Anterior cingulate cortex (tissue), 58 donors: ENCODE measurements at regions not wholly inside any gene's neighbourhood (a gene's known extent, or its start where the extent isn't known, plus 50 kb on each side); places are given as distances from the start of the nearest gene placed in this dataset.

Experiments used
- DNase-seq, 58 donors: peaks; one replicate each; lab custom pipeline; 2025; lab: John Stamatoyannopoulos, UW

DNA sequence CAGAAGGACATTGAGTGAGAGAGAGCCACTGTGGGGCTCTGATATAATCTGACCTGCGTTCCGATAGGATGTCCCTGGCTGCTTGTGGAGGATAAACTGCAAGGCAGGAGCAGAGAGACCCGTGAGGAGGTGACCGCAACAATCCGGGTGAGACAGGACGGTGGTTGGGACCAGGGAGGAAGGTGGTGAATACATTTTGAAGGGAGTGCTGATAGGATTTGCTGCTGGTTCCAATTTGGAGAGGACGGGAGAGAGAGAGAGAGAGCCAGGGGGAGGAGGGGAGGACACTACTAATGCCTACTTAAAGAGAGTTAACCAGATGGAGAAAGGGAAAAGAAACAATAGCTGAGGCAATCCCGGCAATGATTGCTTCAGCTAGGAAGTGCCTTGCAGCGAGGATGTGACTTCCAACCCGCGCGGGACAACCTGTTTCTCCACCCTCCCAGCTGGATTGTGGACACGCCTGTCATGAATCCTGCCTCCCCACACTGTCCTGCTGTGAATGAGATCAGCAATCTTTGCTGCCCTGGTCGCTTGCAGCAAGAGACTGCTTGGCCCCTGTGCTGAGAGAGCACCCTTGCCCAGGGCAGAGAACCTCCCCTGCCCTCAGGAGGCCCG is 199.0 kb upstream of the KCNG1 start:
- no peak for DNase-seq

GRCh38 chr20:51221103-51221502 is 198.2 kb upstream of the KCNG1 start:
- no peak for DNase-seq

DNA sequence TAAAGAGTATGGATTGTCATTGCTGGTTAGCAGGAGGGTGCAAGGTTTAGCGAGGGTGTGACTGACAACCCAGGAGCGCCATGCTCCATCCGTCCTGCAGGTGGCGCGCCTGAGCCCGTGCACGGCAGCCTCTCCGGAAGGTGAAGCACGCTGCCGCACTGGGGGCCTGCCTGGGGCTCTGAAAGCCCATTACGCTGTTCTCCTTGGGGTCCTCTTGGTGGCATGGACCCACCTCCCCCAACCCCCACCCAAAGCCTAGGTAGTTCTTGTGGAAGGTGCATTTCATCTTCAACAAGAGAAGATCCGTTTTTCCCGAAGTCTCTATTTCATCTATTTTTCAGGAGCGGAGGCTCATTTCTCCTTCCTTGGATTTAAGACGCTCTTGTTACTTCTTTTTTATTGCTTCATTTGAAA is 197.4 kb upstream of the KCNG1 start:
- peak in 17 of 58 donors; percentile 3 to 30 (median 12) for DNase-seq

DNA sequence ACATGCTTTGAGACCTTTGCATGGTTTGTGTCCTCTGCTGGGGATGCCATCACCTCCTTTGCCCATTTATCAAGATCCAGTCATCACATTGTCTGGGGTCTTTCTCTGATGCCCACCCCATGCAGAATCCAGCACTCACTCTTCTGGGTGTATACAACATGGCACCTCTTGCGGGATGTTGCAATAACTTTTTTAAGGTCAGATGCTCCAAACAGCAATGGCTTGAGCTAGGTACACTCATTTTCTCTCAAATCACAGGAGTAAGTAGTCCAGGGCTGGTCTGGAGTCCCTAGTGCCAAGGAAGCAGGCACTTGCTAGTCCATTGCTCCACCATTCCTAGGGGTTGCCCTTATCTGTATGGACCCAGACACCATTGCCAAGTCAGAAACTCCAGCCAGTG is 196.6 kb upstream of the KCNG1 start:
- no peak for DNase-seq

DNA sequence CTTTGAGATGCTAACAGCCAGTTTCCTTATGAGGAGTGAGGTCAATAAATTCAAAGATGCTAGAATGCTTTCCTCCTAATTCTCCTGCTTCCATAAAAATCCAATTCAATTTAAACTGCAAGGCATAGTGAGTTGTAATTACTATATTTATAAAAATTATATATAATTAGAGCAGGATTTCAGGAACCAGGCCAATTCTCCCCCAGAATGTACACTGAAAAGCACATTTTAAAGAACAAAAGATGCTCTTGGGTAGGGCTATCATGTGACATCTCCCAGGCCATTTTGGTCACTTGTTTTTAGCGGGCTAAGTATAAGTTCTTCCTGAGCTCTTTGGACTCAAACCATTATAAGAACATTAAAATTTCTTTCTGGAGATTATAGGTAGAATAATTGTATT is 195.7 kb upstream of the KCNG1 start:
- no peak for DNase-seq

DNA sequence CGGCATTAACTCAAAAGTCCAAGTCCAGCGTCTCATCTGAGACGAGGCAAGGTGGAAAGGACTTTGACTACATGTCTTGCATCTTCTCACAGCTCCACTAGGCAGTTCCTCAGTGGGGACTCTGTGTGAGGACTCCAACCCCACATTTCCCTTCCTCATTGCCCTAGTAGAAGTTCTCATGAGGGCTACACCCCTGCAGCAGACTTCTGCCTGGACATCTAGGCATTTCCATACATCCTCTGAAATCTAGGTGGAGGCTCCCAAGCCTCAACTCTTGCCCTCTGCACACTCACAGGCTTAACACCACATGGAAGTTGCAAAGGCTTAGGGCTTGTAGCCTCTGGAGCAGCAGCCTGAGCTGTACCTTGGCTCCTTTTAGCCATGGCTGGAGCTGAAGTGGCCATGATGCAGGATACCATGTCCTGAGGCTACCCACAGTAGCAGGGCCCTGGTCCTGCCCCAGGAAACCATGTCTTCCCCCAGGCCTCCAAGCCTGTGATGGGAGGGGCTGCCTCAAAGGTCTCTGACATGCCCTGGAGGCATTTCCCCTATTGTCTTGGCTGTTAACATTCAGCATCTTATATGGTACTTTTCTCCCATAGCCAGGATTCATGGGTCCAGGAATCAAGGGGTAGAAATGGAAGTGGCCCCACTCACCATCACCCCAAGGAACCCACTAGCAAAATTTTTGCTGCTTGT is 194.6 kb upstream of the KCNG1 start:
- DNase-seq = no peak

DNA sequence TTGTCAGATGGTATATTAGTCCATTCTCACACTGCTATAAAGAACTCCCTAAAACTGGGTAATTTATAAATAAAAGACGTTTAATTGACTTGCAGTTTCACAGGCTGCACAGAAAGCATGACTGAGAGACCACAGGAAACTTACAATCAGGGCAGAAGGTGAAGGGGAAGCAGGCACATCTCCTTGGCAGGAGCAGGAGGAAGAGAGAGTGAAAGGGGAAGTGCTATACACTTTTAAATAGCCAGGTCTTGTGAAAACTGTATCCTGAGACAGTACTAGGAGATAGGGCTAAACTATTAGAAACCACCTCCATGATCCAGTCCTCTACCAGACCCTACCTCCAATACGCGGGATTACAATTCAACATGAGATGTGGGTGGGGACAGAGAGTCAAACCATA is 193.9 kb upstream of the KCNG1 start:
- no peak for DNase-seq

GRCh38 chr20:51212816-51213215 is 189.9 kb upstream of the KCNG1 start:
- no peak for DNase-seq

- no peak for DNase-seq
These were observed 188.3 kb upstream of the KCNG1 start for GRCh38 chr20:51211191-51211590.

DNA sequence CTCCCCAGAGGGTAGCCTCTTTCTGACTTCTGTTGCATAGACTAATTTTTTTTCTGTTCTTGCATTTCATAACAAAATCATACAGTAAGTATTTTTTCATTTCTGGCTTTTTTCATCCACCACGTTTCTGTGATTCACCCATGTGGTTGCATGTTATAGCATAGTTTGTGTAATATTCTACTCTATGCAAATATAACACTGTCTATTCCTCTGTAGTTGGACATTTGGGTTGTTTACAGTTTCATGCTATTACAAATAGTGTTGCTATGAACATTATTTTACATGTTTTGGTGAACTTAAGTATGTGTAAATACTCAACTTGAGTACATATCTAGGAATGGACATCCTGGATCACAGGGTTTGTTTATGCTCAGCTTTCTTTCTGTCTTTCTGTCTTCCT is 187.2 kb upstream of the KCNG1 start:
- DNase-seq = no peak

DNA sequence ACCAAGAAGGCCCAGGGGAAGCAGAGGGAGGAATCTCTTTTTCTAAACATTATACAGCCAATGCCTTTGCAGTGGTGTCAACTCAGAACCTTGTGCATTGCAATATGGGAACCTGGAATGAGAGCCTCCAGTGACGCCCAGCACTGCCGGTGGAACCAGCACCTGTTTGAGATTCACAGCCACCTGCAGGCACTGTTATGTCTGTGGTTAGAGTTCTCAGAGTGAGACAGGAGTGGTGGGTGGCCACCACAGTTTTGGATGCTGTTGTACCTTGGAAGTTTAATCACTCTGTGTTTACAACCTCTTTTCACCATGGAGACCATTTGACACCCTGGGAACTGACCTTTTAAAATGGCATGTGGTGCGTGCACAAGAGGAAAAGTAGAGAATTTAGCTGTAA is 185.3 kb upstream of the KCNG1 start:
- DNase-seq = no peak

GRCh38 chr20:51206032-51206662 is 183.2 kb upstream of the KCNG1 start:
- DNase-seq = no peak

- no peak for DNase-seq
These were observed 181.9 kb upstream of the KCNG1 start for GRCh38 chr20:51204794-51205193.

GRCh38 chr20:51204051-51204715 is 181.3 kb upstream of the KCNG1 start:
- DNase-seq = no peak

- DNase-seq = no peak
These were observed 179.4 kb upstream of the KCNG1 start for GRCh38 chr20:51202304-51202703.

- DNase-seq = no peak
These were observed 177.0 kb upstream of the KCNG1 start for GRCh38 chr20:51199920-51200319.

- no peak for DNase-seq
These were observed 176.1 kb upstream of the KCNG1 start for GRCh38 chr20:51198876-51199523.

GRCh38 chr20:51198238-51198637 is 175.3 kb upstream of the KCNG1 start:
- DNase-seq = no peak

DNA sequence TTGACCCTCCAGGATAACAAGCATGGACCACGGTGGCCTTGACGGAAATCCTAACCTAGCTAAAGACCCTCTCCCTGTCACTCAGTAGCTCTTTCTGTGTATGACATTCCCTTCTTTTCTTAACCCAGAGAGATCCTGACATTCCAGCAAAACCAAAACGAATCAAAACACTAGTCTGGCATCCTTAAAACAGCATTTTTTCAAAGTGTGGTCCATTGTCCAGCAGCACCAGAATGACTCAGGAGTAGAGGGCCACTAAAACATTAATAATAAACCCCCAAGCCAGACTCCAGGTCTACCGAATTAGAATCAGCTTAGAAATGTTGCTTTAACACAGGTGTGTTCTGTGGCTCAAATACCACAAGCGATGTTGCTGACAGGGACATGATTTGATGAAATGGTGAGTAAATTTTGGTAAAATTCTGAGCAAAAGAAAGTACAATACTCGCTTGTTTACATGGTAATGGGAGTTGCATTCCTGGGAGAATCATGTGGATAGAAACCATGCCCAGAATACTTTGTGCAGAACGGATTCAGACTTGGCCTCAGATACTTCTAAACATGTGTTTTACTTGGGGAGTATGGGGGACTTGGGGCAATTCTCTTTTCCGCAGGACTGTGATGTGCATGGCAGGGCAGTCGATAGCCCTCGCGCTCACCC is 174.2 kb upstream of the KCNG1 start:
- no peak for DNase-seq

DNA sequence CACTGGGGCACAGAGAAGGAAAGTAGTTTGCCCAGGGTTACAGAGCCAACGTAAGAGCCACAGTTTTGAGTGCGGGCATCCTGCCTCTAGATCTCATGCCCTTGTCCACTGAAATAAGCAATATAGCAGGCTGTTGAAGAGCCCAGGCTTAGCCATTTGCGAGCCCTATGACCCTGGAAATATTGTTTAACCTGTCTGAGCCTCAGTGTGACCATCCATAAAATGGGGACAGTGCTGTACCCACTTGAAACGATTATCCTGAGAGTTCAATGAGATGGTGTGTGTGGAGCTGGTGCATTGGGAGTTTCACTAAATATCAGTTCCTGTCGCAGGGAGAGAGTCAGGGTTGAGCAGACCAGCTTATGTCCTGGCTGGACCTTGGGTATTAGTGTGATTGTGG is 173.1 kb upstream of the KCNG1 start:
- DNase-seq = no peak
